Neural progenitor cell (in vitro differentiated cells): ENCODE measurements at regions not wholly inside any gene's neighbourhood (a gene's known extent, or its start where the extent isn't known, plus 50 kb on each side); places are given as distances from the start of the nearest gene placed in this dataset.

Experiments used
- DNase-seq: peaks from one replicate; pipeline ENCODE4 v3.0.0-alpha.2; 2016; ENCODE audit warnings: low spot score
- H2AFZ ChIP-seq: fragments of 200-600 bp; sonication (generic); replicated peaks from 2 replicates; pipeline ENCODE4 v1.6.1; 2016; ENCODE audit warnings: antibody characterized with exemption
- H3F3A ChIP-seq: fragments of 200-600 bp; sonication (generic); 2 replicates; pipeline ENCODE4 v1.6.1; 2016; ENCODE audit warnings: antibody characterized with exemption, low read depth
- H3K27ac ChIP-seq: fragments of 200-600 bp; sonication (generic); 2 replicates; pipeline ENCODE4 v1.5.1; 2016; ENCODE audit warnings: mild to moderate bottlenecking
- H3K27me3 ChIP-seq: fragments of 200-600 bp; sonication (generic); 2 replicates; pipeline ENCODE4 v1.6.1; 2016; ENCODE audit warnings: mild to moderate bottlenecking, moderate library complexity
- H3K36me3 ChIP-seq: fragments of 200-600 bp; sonication (generic); 2 replicates; pipeline ENCODE4 v1.5.1; 2016
- H3K4me1 ChIP-seq: fragments of 200-600 bp; sonication (generic); 2 replicates; pipeline ENCODE4 v1.6.1; 2016; ENCODE audit warnings: mixed run types
- H3K4me2 ChIP-seq: fragments of 200-600 bp; sonication (generic); 2 replicates; pipeline ENCODE4 v1.6.1; 2016
- H3K4me3 ChIP-seq: fragments of 200-600 bp; sonication (generic); 2 replicates; pipeline ENCODE4 v1.5.1; 2016
- H3K79me2 ChIP-seq: fragments of 200-600 bp; sonication (generic); 2 replicates; pipeline ENCODE4 v1.6.1; 2016; ENCODE audit warnings: low read depth
- H3K9ac ChIP-seq: fragments of 200-600 bp; sonication (generic); 2 replicates; pipeline ENCODE4 v1.6.1; 2016
- H3K9me3 ChIP-seq: fragments of 200-600 bp; sonication (generic); 2 replicates; pipeline ENCODE4 v1.5.1; 2016; ENCODE audit warnings: low read depth
- H4K20me1 ChIP-seq: fragments of 200-600 bp; sonication (generic); 2 replicates; pipeline ENCODE4 v1.6.1; 2016; ENCODE audit warnings: low read depth
- H3K27ac Mint-ChIP-seq: 3 replicates; pipeline ENCODE4 v1.8.0; 2021; ENCODE audit warnings: mixed read lengths
- H3K27me3 Mint-ChIP-seq: 2 replicates; pipeline ENCODE4 v1.8.0; 2022; ENCODE audit warnings: low read depth, mild to moderate bottlenecking, inconsistent platforms, moderate library complexity, mixed read lengths; ENCODE audit not compliant: insufficient read depth
- H3K36me3 Mint-ChIP-seq: 3 replicates; pipeline ENCODE4 v1.8.0; 2021; ENCODE audit warnings: mixed read lengths
- H3K4me1 Mint-ChIP-seq: 3 replicates; pipeline ENCODE4 v1.8.0; 2021; ENCODE audit warnings: mixed read lengths
- H3K4me3 Mint-ChIP-seq: 3 replicates; pipeline ENCODE4 v1.8.0; 2021; ENCODE audit warnings: mild to moderate bottlenecking, moderate library complexity, mixed read lengths
- H3K9me3 Mint-ChIP-seq: 3 replicates; pipeline ENCODE4 v1.8.0; 2020; ENCODE audit warnings: mixed read lengths
- EZH2 ChIP-seq: fragments of 200-600 bp; sonication (generic); IDR thresholded peaks from 2 replicates; pipeline ENCODE4 v1.6.1; 2017; ENCODE audit warnings: antibody characterized with exemption, mild to moderate bottlenecking, moderate library complexity
- EZH2phosphoT487 ChIP-seq: fragments of 200-600 bp; sonication (generic); IDR thresholded peaks from 2 replicates; pipeline ENCODE4 v1.6.1; 2017; ENCODE audit warnings: antibody characterized with exemption
- TF ChIP-seq, protein P1 (sequence below): fragments of 200-600 bp; sonication (generic); IDR thresholded peaks from 2 replicates; pipeline ENCODE4 v1.5.1; 2017; ENCODE audit warnings: antibody characterized with exemption, mild to moderate bottlenecking

DNA sequence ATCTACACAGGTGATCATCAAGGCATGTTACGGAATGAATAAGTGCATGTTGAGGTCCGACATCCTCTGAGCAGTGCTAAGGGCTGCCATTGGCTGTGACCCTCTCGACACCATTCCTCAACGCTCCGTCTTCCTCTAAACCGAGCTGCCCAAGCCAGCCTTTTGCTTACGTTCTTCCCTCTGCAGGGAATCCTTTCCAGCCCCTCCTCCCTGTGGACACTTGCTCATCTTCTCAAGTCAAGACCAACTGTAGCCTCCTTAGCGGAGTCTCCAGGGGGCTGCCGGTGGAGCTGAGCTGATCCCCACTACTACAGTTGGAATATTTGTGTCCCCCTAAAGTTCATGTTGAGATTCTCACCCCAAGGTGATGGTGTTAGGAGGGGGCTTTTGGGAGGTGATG lies 781.0 kb downstream of the TBC1D22A start:
- Histone ChIP-seq H3K4me1 (no peaks in the 10 kb centered on the region), H3K36me3 (no peaks in the 10 kb centered on the region), H2AFZ (no peak overlapping the region), H3K27ac (no peak overlapping the region), H3K27me3 (no peaks in the 10 kb centered on the region), H3K79me2 (no peaks in the 10 kb centered on the region), H3K9me3 (peaks cover 10% of the 10 kb centered on the region), H4K20me1 (no peaks in the 10 kb centered on the region), H3F3A (no peaks in the 10 kb centered on the region), H3K9ac (no peak overlapping the region), H3K4me3 (no peak overlapping the region), H3K4me2 (no peak overlapping the region)
- no peak for DNase-seq
- no peaks in the 10 kb centered on the region for H3K4me1 Mint-ChIP-seq
- H3K27me3 Mint-ChIP-seq: peaks cover 3% of the 10 kb centered on the region
- peaks cover 6% of the 10 kb centered on the region for H3K9me3 Mint-ChIP-seq
- H3K36me3 Mint-ChIP-seq: no peaks in the 10 kb centered on the region
- no peak overlapping the region for H3K27ac Mint-ChIP-seq
- H3K4me3 Mint-ChIP-seq: no peak overlapping the region
- TF ChIP-seq EZH2 (no peak), EZH2phosphoT487 (no peak)
- TF ChIP-seq, protein P1, sequence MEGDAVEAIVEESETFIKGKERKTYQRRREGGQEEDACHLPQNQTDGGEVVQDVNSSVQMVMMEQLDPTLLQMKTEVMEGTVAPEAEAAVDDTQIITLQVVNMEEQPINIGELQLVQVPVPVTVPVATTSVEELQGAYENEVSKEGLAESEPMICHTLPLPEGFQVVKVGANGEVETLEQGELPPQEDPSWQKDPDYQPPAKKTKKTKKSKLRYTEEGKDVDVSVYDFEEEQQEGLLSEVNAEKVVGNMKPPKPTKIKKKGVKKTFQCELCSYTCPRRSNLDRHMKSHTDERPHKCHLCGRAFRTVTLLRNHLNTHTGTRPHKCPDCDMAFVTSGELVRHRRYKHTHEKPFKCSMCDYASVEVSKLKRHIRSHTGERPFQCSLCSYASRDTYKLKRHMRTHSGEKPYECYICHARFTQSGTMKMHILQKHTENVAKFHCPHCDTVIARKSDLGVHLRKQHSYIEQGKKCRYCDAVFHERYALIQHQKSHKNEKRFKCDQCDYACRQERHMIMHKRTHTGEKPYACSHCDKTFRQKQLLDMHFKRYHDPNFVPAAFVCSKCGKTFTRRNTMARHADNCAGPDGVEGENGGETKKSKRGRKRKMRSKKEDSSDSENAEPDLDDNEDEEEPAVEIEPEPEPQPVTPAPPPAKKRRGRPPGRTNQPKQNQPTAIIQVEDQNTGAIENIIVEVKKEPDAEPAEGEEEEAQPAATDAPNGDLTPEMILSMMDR: no peak

DNA sequence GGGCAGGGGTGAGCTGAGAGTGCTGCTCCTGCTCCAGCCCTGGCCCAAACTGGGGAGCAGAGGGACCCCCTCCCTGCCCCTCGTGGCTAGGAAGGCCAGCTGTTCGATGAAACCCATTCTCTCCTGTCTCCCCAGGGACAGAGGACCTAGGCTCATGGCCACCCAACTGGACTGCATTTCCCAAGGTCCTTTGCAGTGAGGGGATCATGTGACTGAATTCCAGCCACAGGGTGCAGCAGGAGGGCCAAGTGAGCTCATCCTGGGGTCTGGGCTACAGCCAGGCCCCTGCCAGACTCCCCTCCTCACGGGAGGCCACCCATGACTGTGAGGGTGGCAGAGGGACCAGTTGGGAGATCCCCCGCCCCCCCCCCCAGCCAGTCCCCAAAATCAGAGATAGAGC lies 777.6 kb downstream of the TBC1D22A start:
- H3K27me3 Mint-ChIP-seq: peaks cover 6% of the 10 kb centered on the region
- H3K4me1 Mint-ChIP-seq: no peaks in the 10 kb centered on the region
- H3K27ac Mint-ChIP-seq: no peak overlapping the region
- H3K4me3 Mint-ChIP-seq: no peak overlapping the region
- no peaks in the 10 kb centered on the region for H3K36me3 Mint-ChIP-seq
- no peaks in the 10 kb centered on the region for H3K36me3 ChIP-seq
- no peak overlapping the region for H3K9ac ChIP-seq
- peaks cover 8% of the 10 kb centered on the region for H3K9me3 Mint-ChIP-seq
- H3K79me2 ChIP-seq: no peaks in the 10 kb centered on the region
- no peak overlapping the region for H2AFZ ChIP-seq
- TF ChIP-seq EZH2: no peak
- TF ChIP-seq EZH2phosphoT487: no peak
- TF ChIP-seq, protein P1: no peak
- no peak for DNase-seq
- H3K27me3 ChIP-seq: no peaks in the 10 kb centered on the region
- H4K20me1 ChIP-seq: no peaks in the 10 kb centered on the region
- H3F3A ChIP-seq: no peaks in the 10 kb centered on the region
- H3K27ac ChIP-seq: no peak overlapping the region
- peaks cover 10% of the 10 kb centered on the region for H3K9me3 ChIP-seq
- H3K4me1 ChIP-seq: no peaks in the 10 kb centered on the region
- no peak overlapping the region for H3K4me3 ChIP-seq
- no peak overlapping the region for H3K4me2 ChIP-seq

DNA sequence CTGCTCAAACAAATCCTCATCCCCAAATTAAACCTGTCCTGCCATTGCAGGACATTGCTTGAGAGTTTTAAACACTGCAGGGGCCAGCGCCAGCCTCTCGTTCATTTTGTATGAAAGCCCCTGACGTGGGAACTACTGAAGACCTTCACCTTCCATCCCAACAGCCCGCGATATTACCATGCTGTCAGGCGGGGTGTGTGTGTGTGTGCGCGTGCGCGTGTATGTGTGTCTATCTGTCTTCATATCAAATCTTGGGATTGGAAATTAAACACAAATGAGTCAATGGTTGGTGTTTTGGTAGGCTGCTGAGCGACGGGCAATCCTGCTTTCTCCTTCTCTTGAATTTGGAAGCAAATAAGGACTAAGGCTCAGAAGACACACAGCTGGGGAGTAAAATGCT lies 776.9 kb downstream of the TBC1D22A start:
- H3K79me2 ChIP-seq: no peaks in the 10 kb centered on the region
- Mint-ChIP-seq H3K27me3 (peaks cover 6% of the 10 kb centered on the region), H3K36me3 (no peaks in the 10 kb centered on the region), H3K27ac (no peak overlapping the region), H3K4me1 (no peaks in the 10 kb centered on the region), H3K9me3 (peaks cover 8% of the 10 kb centered on the region), H3K4me3 (no peak overlapping the region)
- no peak overlapping the region for H2AFZ ChIP-seq
- no peak overlapping the region for H3K9ac ChIP-seq
- DNase-seq: no peak
- H3K4me1 ChIP-seq: no peaks in the 10 kb centered on the region
- H4K20me1 ChIP-seq: no peaks in the 10 kb centered on the region
- peaks cover 10% of the 10 kb centered on the region for H3K9me3 ChIP-seq
- H3K4me3 ChIP-seq: no peak overlapping the region
- no peak overlapping the region for H3K4me2 ChIP-seq
- H3K36me3 ChIP-seq: no peaks in the 10 kb centered on the region
- no peak for TF ChIP-seq EZH2phosphoT487
- no peak for TF ChIP-seq EZH2
- TF ChIP-seq, protein P1: no peak
- no peak overlapping the region for H3K27ac ChIP-seq
- H3F3A ChIP-seq: no peaks in the 10 kb centered on the region
- H3K27me3 ChIP-seq: no peaks in the 10 kb centered on the region

DNA sequence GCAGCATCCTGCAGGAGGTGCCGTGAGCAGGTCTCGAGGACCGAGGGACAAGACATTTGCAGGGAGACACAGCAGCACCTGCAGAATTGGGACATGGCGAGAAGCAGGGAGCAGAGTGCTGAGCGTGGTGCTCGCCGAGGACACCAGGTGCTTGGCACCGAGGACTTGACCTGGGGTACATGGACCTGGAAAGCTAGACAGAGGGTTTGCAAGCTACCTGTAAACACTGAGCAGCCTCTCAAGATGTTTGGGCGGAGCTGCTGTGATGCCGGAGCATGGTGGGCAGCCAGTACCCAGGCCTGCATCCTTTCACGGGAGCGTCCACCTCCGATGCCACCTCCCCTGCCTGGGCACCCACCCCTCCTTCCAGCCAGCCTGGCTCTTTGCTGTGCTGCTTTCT lies 773.2 kb downstream of the TBC1D22A start:
- H3K9me3 Mint-ChIP-seq: peaks cover 19% of the 10 kb centered on the region
- TF ChIP-seq, protein P1: no peak
- TF ChIP-seq EZH2 (no peak), EZH2phosphoT487 (no peak)

More for the DNA sequence above, 773.2 kb downstream of the TBC1D22A start:
- peaks cover 4% of the 10 kb centered on the region for H3K9me3 ChIP-seq
- H3K4me1 Mint-ChIP-seq: no peaks in the 10 kb centered on the region
- H3K9ac ChIP-seq: no peak overlapping the region
- H3K27me3 Mint-ChIP-seq: peaks cover 6% of the 10 kb centered on the region
- no peaks in the 10 kb centered on the region for H3K4me1 ChIP-seq
- no peak overlapping the region for H3K4me3 ChIP-seq
- H3K27me3 ChIP-seq: no peaks in the 10 kb centered on the region
- H3K4me2 ChIP-seq: no peak overlapping the region
- no peaks in the 10 kb centered on the region for H3K36me3 Mint-ChIP-seq
- no peak overlapping the region for H3K4me3 Mint-ChIP-seq
- H3F3A ChIP-seq: no peaks in the 10 kb centered on the region
- H3K79me2 ChIP-seq: no peaks in the 10 kb centered on the region
- H4K20me1 ChIP-seq: no peaks in the 10 kb centered on the region
- H3K36me3 ChIP-seq: no peaks in the 10 kb centered on the region
- no peak for DNase-seq
- H3K27ac Mint-ChIP-seq: no peak overlapping the region
- H2AFZ ChIP-seq: no peak overlapping the region
- H3K27ac ChIP-seq: no peak overlapping the region
